Ammon's horn (tissue), 1 donor: ENCODE measurements at regions not wholly inside any gene's neighbourhood (a gene's known extent, or its start where the extent isn't known, plus 50 kb on each side); places are given as distances from the start of the nearest gene placed in this dataset.
"Not testable (repeated sequence)": the region's sequence is repeated elsewhere in the genome, so short reads cannot be mapped to it uniquely, and the experiment has no call there.

Source experiments
- DNase-seq: peaks from one replicate; pipeline ENCODE4 v3.0.0-alpha.2; 2016; ENCODE audit warnings: low spot score

GRCh38 chr7:120189623-120190022, 83.4 kb upstream of the KCND2 start:
- no peak for DNase-seq

GRCh38 chr7:120190109-120190508, 82.9 kb upstream of the KCND2 start:
- no peak for DNase-seq

GRCh38 chr7:120190566-120190965, 82.4 kb upstream of the KCND2 start:
- no peak for DNase-seq

- not testable (repeated sequence) for DNase-seq
Measured at GRCh38 chr7:120191423-120191822, 81.6 kb upstream of the KCND2 start.

GRCh38 chr7:120201290-120201689, 71.7 kb upstream of the KCND2 start:
- no peak for DNase-seq

- no peak for DNase-seq
Measured at GRCh38 chr7:120205101-120205500, 67.9 kb upstream of the KCND2 start.

GRCh38 chr7:120207037-120207436, 65.9 kb upstream of the KCND2 start:
- DNase-seq: no peak

- DNase-seq: no peak
Measured at GRCh38 chr7:120215654-120216053, 57.3 kb upstream of the KCND2 start.

- no peak for DNase-seq
Measured at GRCh38 chr7:120216947-120217346, 56.0 kb upstream of the KCND2 start.

- no peak for DNase-seq
Measured at GRCh38 chr7:120218712-120219111, 54.3 kb upstream of the KCND2 start.

GRCh38 chr7:120221666-120222065, 51.3 kb upstream of the KCND2 start:
- DNase-seq: no peak
